T-helper 2 cell treated with Interferon-gamma antibody and Interleukin-4, amounts not matched to agents 5 μg/mL and 100 μg/mL, for 36 hours (primary cell): ENCODE measurements at regions not wholly inside any gene's neighbourhood (a gene's known extent, or its start where the extent isn't known, plus 50 kb on each side); places are given as distances from the start of the nearest gene placed in this dataset.
"Not testable (repeated sequence)": the region's sequence is repeated elsewhere in the genome, so short reads cannot be mapped to it uniquely, and the experiment has no call there.

Experiments used
- DNase-seq: peaks from one replicate; pipeline ENCODE4 v3.0.0; 2021; ENCODE audit warnings: low spot score
- H3K27ac Mint-ChIP-seq: one replicate; pipeline ENCODE4 v1.8.0; 2021; ENCODE audit warnings: mild to moderate bottlenecking, mixed read lengths
- H3K27me3 Mint-ChIP-seq: one replicate; pipeline ENCODE4 v1.8.0; 2021; ENCODE audit warnings: low read depth, mixed read lengths
- H3K36me3 Mint-ChIP-seq: one replicate; pipeline ENCODE4 v1.8.0; 2021; ENCODE audit warnings: low read depth, mixed read lengths
- H3K4me1 Mint-ChIP-seq: one replicate; pipeline ENCODE4 v1.8.0; 2021; ENCODE audit warnings: low read depth, mixed read lengths
- H3K4me3 Mint-ChIP-seq: one replicate; pipeline ENCODE4 v1.8.0; 2022; ENCODE audit warnings: mild to moderate bottlenecking, moderate library complexity, mixed read lengths
- H3K9me3 Mint-ChIP-seq: one replicate; pipeline ENCODE4 v1.8.0; 2021; ENCODE audit warnings: mixed read lengths

DNA sequence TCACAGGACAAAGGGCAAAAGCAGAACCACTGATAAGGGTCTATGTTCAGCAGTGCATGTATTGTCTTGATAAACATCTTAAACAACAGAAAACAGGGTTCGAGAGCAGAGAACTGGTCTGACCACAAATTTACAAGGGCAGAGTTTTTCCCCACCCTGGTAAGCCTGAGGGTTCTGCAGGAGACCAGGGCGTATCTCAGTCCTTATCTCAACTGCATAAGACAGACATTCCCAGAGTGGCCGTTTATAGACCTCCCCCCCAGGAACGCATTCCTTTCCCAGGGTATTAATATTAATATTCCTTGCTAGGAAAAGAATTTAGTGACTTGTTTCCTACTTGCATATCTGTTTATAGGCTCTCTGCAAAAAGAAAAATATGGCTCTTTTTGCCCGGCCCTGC lies 274.1 kb downstream of the OSTF1 start:
- H3K9me3 Mint-ChIP-seq, result peaks cover 13% of the 10 kb centered on the region
- H3K4me1 Mint-ChIP-seq, H3K4me3 Mint-ChIP-seq, H3K27me3 Mint-ChIP-seq, H3K36me3 Mint-ChIP-seq, DNase-seq, H3K27ac Mint-ChIP-seq: not testable (repeated sequence)

DNA sequence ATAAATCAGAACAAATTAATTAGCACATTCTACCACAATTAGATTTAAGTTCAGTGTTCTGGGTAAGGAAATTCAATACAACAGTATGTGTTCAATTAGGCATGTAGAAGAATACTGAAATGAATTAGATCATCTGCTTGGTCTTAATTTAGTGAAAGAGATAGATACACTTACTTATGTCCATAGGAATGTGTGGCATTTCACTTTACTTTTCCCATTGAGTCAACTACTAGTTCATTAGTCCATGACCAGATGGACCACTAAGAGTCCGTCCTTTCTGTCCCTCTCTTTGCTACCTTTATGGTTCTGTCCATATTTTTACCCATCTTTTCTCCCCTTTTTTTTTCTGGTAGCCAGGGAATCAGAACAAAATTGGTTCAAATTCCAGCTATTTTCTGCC lies 276.9 kb downstream of the OSTF1 start:
- Mint-ChIP-seq H3K4me1 (no peaks in the 10 kb centered on the region), H3K4me3 (no peak overlapping the region), H3K27ac (no peak overlapping the region), H3K9me3 (peaks cover 13% of the 10 kb centered on the region), H3K27me3 (no peaks in the 10 kb centered on the region), H3K36me3 (no peaks in the 10 kb centered on the region)
- DNase-seq, result no peak

DNA sequence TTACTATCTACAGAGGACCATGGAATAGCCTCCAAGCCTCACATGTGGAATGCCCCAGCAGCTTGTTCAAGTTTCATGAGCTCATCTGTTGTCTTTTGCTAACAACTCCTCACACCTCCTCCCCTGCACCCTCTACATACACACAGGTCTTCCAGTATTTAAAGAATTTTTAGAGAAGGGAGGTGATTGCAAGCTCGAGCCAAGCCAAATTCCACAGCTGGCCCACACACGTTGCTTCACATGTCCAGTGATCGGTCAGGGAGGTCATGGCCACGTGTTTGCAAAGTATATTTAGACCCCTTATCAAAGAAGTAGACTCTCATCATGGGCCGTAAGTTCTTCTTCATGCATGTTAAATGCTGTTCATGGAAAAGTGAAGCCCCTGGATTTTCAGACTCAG lies 281.7 kb downstream of the OSTF1 start:
- no peaks in the 10 kb centered on the region for H3K27me3 Mint-ChIP-seq
- no peak overlapping the region for H3K4me3 Mint-ChIP-seq
- no peak for DNase-seq
- no peaks in the 10 kb centered on the region for H3K36me3 Mint-ChIP-seq
- no peaks in the 10 kb centered on the region for H3K4me1 Mint-ChIP-seq
- no peak overlapping the region for H3K27ac Mint-ChIP-seq
- H3K9me3 Mint-ChIP-seq, result no peaks in the 10 kb centered on the region

DNA sequence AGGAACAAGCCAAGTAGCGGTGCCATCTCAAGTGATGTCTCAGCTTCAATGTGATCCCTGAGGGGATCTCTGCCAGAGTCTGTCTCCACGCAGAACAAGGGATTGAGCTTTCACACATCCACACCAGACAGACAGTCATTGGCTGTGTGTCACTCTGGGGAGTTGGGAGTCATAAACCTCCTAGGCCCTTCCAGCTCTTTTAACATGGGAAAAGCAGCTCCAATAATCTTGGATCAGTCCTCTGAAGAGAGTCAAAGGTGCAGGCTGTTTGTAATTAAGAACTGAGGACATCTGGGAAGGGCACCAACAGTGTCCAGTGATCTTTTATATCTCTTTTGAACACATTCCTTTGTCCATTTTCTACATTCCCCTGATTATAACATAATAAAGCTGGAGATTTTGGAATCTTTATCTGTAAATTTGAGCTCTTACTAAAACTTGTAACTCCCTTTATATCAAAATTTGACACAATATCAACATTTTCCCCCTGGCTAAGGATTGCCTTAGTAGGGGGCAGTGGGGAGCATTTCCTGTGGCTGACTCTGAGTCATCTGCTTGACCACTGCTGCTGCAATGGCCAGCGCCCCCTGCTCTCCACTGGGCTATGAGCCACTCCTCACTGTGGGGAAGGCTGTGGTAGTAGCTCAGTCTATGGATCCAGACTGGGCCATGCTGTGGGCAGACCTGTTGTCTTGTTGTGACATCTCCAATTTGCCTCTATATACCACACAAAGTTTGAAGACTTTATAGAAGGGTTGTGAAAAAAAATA lies 284.4 kb downstream of the OSTF1 start:
- no peaks in the 10 kb centered on the region for H3K27me3 Mint-ChIP-seq
- no peaks in the 10 kb centered on the region for H3K9me3 Mint-ChIP-seq
- H3K4me3 Mint-ChIP-seq, result no peak overlapping the region
- H3K36me3 Mint-ChIP-seq, result no peaks in the 10 kb centered on the region
- H3K27ac Mint-ChIP-seq, result no peak overlapping the region
- no peaks in the 10 kb centered on the region for H3K4me1 Mint-ChIP-seq
- no peak for DNase-seq

DNA sequence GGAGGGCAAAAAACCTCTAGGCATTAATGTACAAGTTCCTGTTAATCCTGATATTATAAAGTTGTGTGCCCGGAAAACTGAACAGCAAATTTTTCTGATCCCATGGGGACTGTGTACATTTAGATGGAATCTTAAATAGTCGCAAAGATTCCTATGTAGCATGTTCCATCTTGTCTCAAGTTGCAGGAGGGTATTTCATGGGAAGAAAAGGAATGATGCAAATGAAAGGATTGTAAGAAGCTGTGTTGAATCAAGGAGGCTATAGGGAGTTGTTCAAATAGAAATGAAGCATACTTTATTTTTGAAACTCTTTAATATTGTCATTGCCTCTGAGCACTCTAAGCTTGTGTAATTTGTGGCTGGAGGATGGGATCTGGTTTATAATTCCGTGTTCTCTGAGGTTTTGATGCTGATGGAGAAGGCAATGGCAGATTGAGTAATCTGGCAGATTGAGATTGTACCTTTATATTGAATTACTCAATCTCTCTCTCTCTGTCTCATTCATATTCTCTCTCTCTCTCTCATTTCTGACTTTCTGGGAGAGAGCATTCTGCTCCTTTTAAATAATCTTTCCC lies 288.5 kb downstream of the OSTF1 start:
- Mint-ChIP-seq H3K27ac (no peak overlapping the region), H3K9me3 (no peaks in the 10 kb centered on the region), H3K27me3 (no peaks in the 10 kb centered on the region), H3K4me3 (no peak overlapping the region), H3K36me3 (no peaks in the 10 kb centered on the region), H3K4me1 (no peaks in the 10 kb centered on the region)
- no peak for DNase-seq

DNA sequence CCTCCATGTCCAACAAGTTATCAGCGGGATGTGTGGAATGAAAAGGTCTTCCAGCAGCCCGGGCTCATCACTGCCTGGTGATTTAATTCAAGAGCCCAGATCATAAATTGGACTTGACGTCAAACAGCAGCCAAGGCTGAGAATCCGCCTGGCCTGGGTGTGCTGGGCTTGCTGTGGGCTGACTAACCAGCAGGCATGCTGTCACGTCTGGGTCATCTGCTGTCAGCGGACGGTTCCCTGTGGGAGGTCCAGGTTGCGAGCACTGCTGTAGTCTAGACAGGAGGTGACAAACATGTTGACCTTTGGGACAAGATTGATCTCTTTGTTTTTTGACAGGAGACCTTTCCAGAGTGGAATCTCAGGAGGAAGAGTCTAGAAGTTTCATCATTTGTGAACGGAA lies 289.7 kb downstream of the OSTF1 start:
- Mint-ChIP-seq H3K27me3 (no peaks in the 10 kb centered on the region), H3K36me3 (no peaks in the 10 kb centered on the region), H3K4me1 (no peaks in the 10 kb centered on the region), H3K9me3 (no peaks in the 10 kb centered on the region), H3K4me3 (no peak overlapping the region), H3K27ac (no peak overlapping the region)
- no peak for DNase-seq

DNA sequence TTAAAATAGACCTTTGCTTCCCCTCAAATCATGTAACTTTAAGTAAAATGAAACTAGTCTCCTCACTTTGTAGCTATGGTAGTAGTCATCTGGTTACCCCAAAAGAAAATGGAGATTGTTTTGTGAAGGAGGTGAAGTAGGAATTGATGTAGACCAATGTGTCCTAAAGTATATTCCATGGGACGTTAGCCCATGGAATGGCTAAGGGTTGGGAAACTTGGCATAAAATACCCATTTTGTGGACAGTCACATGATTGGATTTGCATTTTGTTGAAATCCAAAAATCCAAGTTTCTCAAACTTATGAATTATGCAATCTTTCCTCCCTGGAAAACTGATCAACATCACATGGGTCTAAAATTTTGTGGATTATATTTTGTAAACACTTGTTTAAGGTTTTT lies 290.6 kb downstream of the OSTF1 start:
- no peaks in the 10 kb centered on the region for H3K36me3 Mint-ChIP-seq
- H3K9me3 Mint-ChIP-seq, result peaks cover 4% of the 10 kb centered on the region
- no peak for DNase-seq
- no peak overlapping the region for H3K4me3 Mint-ChIP-seq
- no peak overlapping the region for H3K27ac Mint-ChIP-seq
- no peaks in the 10 kb centered on the region for H3K27me3 Mint-ChIP-seq
- no peaks in the 10 kb centered on the region for H3K4me1 Mint-ChIP-seq

DNA sequence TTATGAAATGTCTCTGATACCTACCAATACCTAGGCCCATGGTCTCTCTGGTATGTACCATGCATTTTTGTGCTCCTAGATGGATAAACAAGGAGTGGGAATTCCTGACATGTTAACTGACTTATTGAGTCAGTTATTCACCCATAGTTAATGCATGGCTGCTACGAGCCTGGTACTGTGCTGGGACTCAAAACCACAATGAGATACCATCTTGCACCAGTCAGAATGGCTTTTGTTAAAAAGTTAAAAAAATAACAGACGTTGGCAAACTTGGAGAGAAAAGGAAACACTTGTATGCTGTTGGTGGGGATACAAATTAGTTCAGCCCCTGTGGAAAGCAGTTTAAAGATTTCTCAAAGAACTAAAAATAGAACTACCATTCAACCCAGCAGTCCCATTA lies 293.8 kb downstream of the OSTF1 start:
- Mint-ChIP-seq H3K9me3 (peaks cover 16% of the 10 kb centered on the region), H3K27me3 (no peaks in the 10 kb centered on the region), H3K4me3 (no peak overlapping the region), H3K4me1 (no peaks in the 10 kb centered on the region), H3K27ac (no peak overlapping the region), H3K36me3 (no peaks in the 10 kb centered on the region)
- DNase-seq, result no peak

DNA sequence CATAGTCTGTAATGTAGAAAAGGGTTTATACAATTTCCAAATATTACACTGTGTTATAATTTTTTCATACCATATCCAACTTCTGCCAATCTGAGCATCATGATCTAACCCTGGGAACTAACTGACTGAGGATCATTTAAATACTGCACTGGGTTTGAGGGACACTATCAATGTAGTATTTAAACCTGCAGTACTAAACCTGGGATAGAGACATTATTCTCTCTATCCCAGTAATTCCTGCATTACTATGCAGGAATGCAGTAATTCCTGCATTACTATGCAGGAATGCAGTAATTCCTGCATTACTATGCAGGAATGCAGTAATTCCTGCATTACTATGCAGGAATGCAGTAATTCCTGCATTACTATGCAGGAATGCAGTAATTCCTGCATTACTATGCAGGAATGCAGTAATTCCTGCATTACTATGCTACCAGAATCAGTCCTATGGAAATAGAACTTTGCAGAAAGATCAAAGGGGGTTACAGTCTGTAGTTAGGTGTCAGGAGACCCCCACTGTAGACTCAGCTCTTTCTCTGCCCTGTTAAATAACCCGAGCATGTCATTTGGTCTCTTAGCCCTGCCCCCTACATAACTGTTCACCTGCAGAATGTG lies 295.2 kb downstream of the OSTF1 start:
- peaks cover 16% of the 10 kb centered on the region for H3K9me3 Mint-ChIP-seq
- H3K4me3 Mint-ChIP-seq, H3K36me3 Mint-ChIP-seq, H3K4me1 Mint-ChIP-seq, H3K27ac Mint-ChIP-seq, DNase-seq, H3K27me3 Mint-ChIP-seq: not testable (repeated sequence)

DNA sequence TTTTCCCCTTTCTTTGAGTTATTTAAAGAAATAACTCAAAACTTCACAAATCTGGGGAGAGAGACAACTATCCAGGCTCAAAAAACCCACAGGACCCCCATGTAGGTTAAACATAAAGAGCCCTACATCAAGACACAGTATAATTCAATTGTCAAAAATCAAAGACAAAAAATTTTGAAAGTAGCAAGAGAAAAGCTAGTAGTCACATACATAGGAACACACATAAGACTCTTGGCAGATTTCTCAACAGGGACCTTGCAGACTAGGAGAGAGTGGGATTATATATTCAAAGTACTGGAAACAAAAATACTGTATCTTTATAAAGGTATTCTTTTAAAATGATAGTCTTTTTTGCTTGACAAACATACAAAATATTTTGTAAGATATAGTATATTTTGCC lies 296.9 kb downstream of the OSTF1 start:
- Mint-ChIP-seq H3K4me3 (no peak overlapping the region), H3K27me3 (no peaks in the 10 kb centered on the region), H3K4me1 (no peaks in the 10 kb centered on the region), H3K36me3 (no peaks in the 10 kb centered on the region), H3K9me3 (peaks cover 16% of the 10 kb centered on the region), H3K27ac (no peak overlapping the region)
- DNase-seq, result no peak

DNA sequence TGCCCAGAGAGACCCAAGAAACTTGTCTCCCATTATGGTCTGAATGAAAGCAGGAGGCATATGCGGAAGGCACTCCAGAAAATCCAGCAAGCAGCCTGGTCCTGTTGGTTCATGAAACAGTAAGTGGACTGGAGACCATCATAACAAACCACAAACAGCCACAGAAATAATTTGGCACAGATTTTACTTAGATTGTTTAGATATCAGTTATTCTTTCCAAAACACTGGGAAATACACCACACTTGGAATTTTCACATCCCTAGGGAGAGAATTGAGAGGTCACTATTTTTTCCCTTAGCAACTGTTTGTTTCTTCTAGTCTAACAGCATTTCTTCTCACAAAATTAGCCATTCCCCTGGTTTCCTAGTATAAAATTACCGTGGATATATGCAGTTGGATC lies 300.8 kb downstream of the OSTF1 start:
- H3K27me3 Mint-ChIP-seq, result no peaks in the 10 kb centered on the region
- H3K9me3 Mint-ChIP-seq, result peaks cover 12% of the 10 kb centered on the region
- no peaks in the 10 kb centered on the region for H3K36me3 Mint-ChIP-seq
- DNase-seq, result no peak
- no peak overlapping the region for H3K4me3 Mint-ChIP-seq
- H3K4me1 Mint-ChIP-seq, result no peaks in the 10 kb centered on the region
- no peak overlapping the region for H3K27ac Mint-ChIP-seq

DNA sequence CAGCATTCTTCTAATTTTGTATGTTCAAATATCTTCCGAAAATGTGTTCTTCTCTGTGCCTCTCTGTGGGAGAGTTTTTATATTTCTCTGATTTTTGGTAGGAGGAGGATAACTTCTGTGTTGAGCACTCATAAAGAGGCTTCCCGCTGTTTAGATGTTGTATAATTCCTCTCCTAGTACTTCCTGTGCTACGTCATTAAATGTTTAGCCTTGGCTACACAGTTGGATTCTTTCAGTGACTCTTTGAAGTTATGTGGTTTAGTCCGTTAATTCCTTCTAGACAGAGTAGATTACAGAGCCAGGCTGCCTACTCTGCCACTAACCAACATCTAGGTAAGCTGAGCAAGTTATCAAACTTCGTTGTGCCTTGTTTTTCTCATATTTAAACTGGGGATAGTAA lies 302.6 kb downstream of the OSTF1 start:
- Mint-ChIP-seq H3K27ac (no peak overlapping the region), H3K36me3 (no peaks in the 10 kb centered on the region), H3K4me1 (no peaks in the 10 kb centered on the region), H3K4me3 (no peak overlapping the region), H3K27me3 (no peaks in the 10 kb centered on the region), H3K9me3 (no peaks in the 10 kb centered on the region)
- DNase-seq, result no peak

DNA sequence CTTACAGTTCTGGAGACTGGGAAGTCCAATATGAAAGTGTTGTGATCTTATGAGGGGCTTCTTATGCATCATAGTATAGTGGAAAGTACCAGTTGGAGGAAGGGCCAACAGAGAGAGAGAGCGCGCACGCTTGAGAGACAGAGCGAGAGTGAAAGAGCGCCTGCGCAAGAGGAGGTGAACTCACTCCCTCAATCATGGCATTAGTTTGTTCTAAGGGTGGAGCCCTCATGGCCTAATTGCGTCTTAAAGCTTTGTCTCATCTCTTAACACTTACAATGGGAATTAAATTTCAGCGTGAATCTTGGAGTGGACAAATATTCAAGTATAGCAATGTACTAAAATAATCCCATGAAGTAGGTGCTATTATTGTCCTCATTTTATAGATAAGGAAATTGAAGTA lies 303.2 kb downstream of the OSTF1 start:
- Mint-ChIP-seq H3K27ac (no peak overlapping the region), H3K27me3 (no peaks in the 10 kb centered on the region), H3K4me1 (no peaks in the 10 kb centered on the region), H3K4me3 (no peak overlapping the region), H3K36me3 (no peaks in the 10 kb centered on the region), H3K9me3 (no peaks in the 10 kb centered on the region)
- DNase-seq, result no peak

DNA sequence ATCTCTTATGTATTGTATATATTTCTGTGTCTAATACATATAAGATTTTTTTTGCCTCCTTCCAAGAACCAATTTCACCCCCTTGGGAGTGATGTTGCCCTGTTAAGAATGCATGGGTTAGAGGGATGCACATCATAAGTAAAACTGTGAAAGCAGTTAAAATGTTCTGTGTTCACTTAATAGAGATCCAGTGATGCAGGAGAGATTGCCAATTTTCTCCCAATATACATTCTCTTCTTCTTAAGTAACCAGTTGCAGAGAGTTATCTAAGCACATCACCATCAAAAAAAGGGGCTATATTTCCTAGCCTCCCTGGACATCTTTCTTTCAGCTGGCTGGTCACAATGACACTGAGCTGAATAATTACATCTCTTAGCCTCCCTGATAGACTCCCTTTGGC lies 307.0 kb downstream of the OSTF1 start:
- H3K4me3 Mint-ChIP-seq, result no peak overlapping the region
- DNase-seq, result no peak
- H3K4me1 Mint-ChIP-seq, result no peaks in the 10 kb centered on the region
- no peaks in the 10 kb centered on the region for H3K9me3 Mint-ChIP-seq
- no peak overlapping the region for H3K27ac Mint-ChIP-seq
- H3K27me3 Mint-ChIP-seq, result no peaks in the 10 kb centered on the region
- H3K36me3 Mint-ChIP-seq, result no peaks in the 10 kb centered on the region

DNA sequence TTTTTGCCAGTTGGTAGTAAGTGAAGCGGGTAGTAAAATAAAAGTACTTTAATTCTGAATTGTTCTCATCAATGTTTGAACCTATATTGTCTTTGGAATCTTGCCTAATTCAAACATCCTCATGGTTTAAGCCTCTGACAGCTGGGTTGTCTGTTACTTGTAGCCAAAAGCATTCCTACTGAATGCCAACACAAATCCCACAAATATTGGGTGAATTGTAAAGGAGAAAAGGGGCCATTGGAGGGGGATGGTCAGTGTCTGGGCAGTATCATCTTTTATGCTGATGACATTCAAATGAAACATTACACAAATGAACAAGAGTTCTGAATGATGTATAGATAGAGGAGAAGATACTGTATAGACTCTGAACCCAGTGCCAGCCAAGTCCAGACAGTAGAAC lies 309.5 kb downstream of the OSTF1 start:
- no peak for DNase-seq
- Mint-ChIP-seq H3K36me3 (no peaks in the 10 kb centered on the region), H3K27ac (no peak overlapping the region), H3K4me3 (no peak overlapping the region), H3K27me3 (no peaks in the 10 kb centered on the region), H3K9me3 (no peaks in the 10 kb centered on the region), H3K4me1 (no peaks in the 10 kb centered on the region)
